Astrocyte (in vitro differentiated cells and primary cell): ENCODE measurements at regions not wholly inside any gene's neighbourhood (a gene's known extent, or its start where the extent isn't known, plus 50 kb on each side); places are given as distances from the start of the nearest gene placed in this dataset.

Experiments
- CTCF ChIP-seq: IDR thresholded peaks from 2 replicates; pipeline ENCODE4 v1.5.1; 2011; ENCODE audit warnings: low read depth, mild to moderate bottlenecking, inconsistent platforms, low read length, moderate library complexity; ENCODE audit not compliant: insufficient read depth
- EZH2 ChIP-seq: IDR thresholded peaks from 2 replicates; pipeline ENCODE4 v1.6.1; 2012; ENCODE audit warnings: mild to moderate bottlenecking, low read length, inconsistent platforms; ENCODE audit not compliant: insufficient read depth

GRCh38 chr11:110886288-110886970 lies 174.2 kb upstream of the ARHGAP20 start:
- TF ChIP-seq EZH2 (no peak), CTCF (no peak)
